GM08714 (cell line): ENCODE measurements at regions not wholly inside any gene's neighbourhood (a gene's known extent, or its start where the extent isn't known, plus 50 kb on each side); places are given as distances from the start of the nearest gene placed in this dataset.

Source experiments
- H3K4me3 ChIP-seq: fragments of 200-500 bp; sonication (Bioruptor generic); 2 replicates; pipeline ENCODE4 v1.5.1; 2014; ENCODE audit warnings: mild to moderate bottlenecking, low read length, inconsistent platforms
- ZNF274 ChIP-seq: IDR thresholded peaks from 2 replicates; pipeline ENCODE4 v1.6.1; 2012; ENCODE audit warnings: mild to moderate bottlenecking, low read depth, low read length

GRCh38 chr20:39877788-39878187, 811.2 kb downstream of the MAFB start:
- no peak for TF ChIP-seq ZNF274
- no peak overlapping the region for H3K4me3 ChIP-seq

GRCh38 chr20:39876976-39877635, 811.9 kb downstream of the MAFB start:
- H3K4me3 ChIP-seq, result no peak overlapping the region
- no peak for TF ChIP-seq ZNF274

- no peak overlapping the region for H3K4me3 ChIP-seq
Measured at GRCh38 chr20:39875492-39876110, 813.4 kb downstream of the MAFB start.

GRCh38 chr20:39874049-39874893, 814.8 kb downstream of the MAFB start:
- H3K4me3 ChIP-seq, result no peak overlapping the region
- TF ChIP-seq ZNF274, result no peak

More at GRCh38 chr20:39875492-39876110, 813.4 kb downstream of the MAFB start:
- no peak for TF ChIP-seq ZNF274

- no peak for TF ChIP-seq ZNF274
Measured at GRCh38 chr20:39873286-39873685, 815.8 kb downstream of the MAFB start.

GRCh38 chr20:39871013-39871412, 818.0 kb downstream of the MAFB start:
- no peak overlapping the region for H3K4me3 ChIP-seq

More at GRCh38 chr20:39873286-39873685, 815.8 kb downstream of the MAFB start:
- no peak overlapping the region for H3K4me3 ChIP-seq

GRCh38 chr20:39865446-39865845, 823.6 kb downstream of the MAFB start:
- TF ChIP-seq ZNF274, result no peak
- no peak overlapping the region for H3K4me3 ChIP-seq

More at GRCh38 chr20:39871013-39871412, 818.0 kb downstream of the MAFB start:
- no peak for TF ChIP-seq ZNF274

- H3K4me3 ChIP-seq, result no peak overlapping the region
- TF ChIP-seq ZNF274, result no peak
Measured at GRCh38 chr20:39862470-39862891, 826.6 kb downstream of the MAFB start.

- TF ChIP-seq ZNF274, result no peak
- no peak overlapping the region for H3K4me3 ChIP-seq
Measured at GRCh38 chr20:39861381-39861780, 827.7 kb downstream of the MAFB start.

GRCh38 chr20:39857835-39858234, 831.2 kb downstream of the MAFB start:
- no peak for TF ChIP-seq ZNF274
- H3K4me3 ChIP-seq, result no peak overlapping the region

- H3K4me3 ChIP-seq, result no peak overlapping the region
- TF ChIP-seq ZNF274, result no peak
Measured at GRCh38 chr20:39857187-39857586, 831.8 kb downstream of the MAFB start.

- TF ChIP-seq ZNF274, result no peak
- no peak overlapping the region for H3K4me3 ChIP-seq
Measured at GRCh38 chr20:39855799-39856198, 833.2 kb downstream of the MAFB start.

GRCh38 chr20:39855056-39855455, 834.0 kb downstream of the MAFB start:
- no peak overlapping the region for H3K4me3 ChIP-seq
- no peak for TF ChIP-seq ZNF274

- TF ChIP-seq ZNF274, result no peak
- no peak overlapping the region for H3K4me3 ChIP-seq
Measured at GRCh38 chr20:39853636-39854035, 835.4 kb downstream of the MAFB start.

- no peak overlapping the region for H3K4me3 ChIP-seq
- no peak for TF ChIP-seq ZNF274
Measured at GRCh38 chr20:39853050-39853449, 836.0 kb downstream of the MAFB start.

GRCh38 chr20:39851459-39851858, 837.6 kb downstream of the MAFB start:
- H3K4me3 ChIP-seq, result no peak overlapping the region
- no peak for TF ChIP-seq ZNF274
